ENCODE measurements at regions not wholly inside any gene's neighbourhood (a gene's known extent, or its start where the extent isn't known, plus 50 kb on each side); places are given as distances from the start of the nearest gene placed in this dataset.
"Not testable (repeated sequence)": the region's sequence is repeated elsewhere in the genome, so short reads cannot be mapped to it uniquely, and the experiment has no call there.

GRCh38 chr20:60097285-60097684 lies 139.1 kb downstream of the CDH26 start:
- no peak for DNase-seq

- no peak for DNase-seq
Observed at GRCh38 chr20:60100780-60101179, 142.6 kb downstream of the CDH26 start.

GRCh38 chr20:60101201-60101890 lies 143.1 kb downstream of the CDH26 start:
- DNase-seq = no peak

- DNase-seq = no peak
Observed at GRCh38 chr20:60101891-60102281, 143.7 kb downstream of the CDH26 start.

DNA sequence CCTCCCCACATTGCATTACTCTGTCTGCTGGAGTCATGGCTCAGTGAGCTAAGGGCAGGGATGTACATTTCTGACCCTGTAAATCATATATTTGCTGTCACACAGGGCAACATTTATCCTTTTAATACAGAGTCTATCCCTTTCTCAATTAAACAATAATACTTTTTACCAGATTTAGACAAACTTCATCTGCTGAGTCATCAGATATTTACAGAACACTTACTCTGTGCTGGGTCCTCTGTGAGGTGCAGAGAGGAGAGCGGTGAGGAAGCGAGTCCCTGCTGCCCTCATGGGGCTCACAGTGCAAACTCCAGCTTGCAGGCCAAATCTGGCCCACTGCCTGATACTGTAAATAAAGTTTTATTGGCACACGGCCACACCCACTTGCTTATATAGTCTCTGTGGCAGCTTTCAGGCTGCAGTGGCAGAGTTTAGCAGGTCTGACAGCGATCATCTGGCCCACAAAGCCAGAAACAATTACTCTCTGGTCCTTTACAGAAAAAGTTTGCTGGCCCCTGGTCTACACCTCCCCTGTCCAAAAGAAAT lies 144.5 kb downstream of the CDH26 start:
- no peak for DNase-seq

DNA sequence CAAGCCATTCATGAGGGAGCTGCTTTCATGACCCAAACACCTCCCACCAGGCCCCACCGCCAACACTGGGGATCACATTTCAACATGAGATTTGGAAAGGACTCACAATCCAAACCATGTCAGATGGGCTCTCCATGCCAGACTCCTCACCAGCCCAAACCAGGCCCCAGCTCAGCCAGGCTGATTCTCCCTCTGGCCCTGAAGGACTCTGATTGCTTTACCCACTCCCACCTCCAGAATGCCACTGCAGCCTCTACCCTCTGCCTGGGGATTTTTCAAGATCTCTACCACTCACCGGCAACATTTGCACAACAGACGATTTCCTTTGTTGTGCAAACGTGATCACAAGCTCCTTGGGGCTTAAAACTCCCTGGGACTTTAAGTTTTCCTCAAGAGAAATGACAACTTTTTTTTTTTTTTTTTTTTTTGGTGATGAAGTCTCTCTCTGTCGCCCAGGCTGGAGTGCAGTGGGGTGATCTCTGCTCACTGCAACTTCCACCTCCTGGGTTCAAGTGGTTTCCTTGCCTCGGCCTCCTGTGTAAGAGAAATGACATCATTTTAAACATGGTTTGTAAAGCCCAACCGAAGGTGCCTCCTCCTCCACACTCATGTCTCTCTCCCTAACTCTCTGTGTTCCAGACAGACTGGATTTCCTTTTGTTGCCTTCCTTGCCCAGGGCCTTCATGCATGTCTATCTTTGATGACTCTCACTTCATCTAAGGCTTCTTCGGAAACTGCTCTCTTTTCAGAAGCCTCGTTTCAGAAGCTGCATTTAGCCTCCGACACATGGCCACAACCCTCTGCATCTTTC lies 147.0 kb downstream of the CDH26 start:
- no peak for DNase-seq

GRCh38 chr20:60106186-60106585 lies 148.0 kb downstream of the CDH26 start:
- DNase-seq = not testable (repeated sequence)

DNA sequence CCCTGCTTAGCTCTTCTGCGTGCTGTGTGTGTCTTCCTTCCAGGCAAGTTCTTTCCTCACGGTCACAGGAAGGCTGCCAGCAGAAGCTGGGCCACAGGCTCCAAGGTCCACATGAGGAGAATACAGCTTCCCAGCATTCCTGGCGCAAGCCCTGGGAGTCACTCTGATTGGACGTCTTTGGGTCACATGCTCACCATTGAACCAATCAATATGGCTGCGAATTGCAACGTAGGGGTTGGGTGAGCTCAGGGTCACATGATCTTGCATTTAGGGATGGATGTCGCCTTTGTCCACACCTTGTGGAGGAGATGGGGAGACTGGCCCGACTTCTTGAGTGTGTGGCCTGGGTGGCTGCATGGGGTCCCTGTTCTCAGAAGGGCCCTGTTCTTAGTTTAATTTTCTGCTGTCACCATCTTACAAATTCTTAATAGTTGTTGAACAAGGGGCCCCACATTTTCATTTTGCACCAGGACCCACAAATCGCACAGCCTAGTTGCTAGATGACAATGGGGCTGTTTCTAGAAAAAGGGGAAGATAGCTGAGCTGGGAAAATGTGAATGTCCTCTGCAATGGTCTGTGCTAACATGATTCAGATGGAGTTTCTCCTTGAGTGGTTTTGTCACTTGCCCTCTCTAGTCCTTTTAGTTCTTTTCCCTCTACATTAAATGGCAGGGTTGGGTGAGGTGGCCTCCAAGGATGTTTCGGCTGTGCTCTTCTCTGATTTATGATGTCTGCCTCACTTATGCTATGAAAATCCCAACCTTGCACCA lies 149.6 kb downstream of the CDH26 start:
- no peak for DNase-seq

GRCh38 chr20:60108397-60108796 lies 150.2 kb downstream of the CDH26 start:
- no peak for DNase-seq

DNA sequence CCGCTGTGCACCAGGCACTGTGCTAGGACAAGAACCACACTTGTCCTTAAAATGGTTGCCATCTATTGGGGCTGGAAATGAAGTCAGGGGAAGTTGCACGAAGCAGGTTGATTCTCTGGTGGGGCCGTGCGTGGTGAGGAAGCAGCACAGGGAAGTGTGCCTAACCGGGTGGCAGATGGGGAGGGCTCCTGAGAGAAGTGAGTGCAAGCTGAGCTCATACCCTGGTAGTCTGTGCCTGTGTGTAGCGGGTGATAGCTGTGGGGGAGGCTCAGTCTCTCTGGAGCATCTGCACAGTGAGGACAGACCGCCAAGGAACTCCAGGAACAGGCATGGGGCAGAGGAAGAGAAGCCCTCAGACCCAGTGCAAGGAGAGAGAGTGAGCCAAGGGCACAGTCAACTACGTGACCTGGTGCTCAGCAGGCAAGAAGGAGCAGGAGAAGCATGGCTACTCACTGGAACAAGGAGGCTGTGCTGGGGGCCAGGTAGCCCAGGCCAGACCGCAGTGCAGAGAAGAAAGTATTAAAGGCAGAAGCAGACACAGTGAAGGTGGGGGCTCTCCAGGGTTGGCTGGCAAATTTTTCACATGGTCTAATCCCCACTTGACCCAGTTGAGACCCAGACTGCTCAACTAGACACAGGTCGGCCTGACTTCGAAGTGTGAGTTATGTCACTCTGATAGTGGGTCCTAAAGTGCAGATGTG lies 155.0 kb downstream of the CDH26 start:
- no peak for DNase-seq

- DNase-seq = no peak
Observed at GRCh38 chr20:60113771-60114170, 155.5 kb downstream of the CDH26 start.

GRCh38 chr20:60115451-60115850 lies 157.2 kb downstream of the CDH26 start:
- no peak for DNase-seq

- DNase-seq = no peak
Observed at GRCh38 chr20:60116128-60116909, 158.1 kb downstream of the CDH26 start.

GRCh38 chr20:60117065-60117464 lies 158.8 kb downstream of the CDH26 start:
- no peak for DNase-seq

DNA sequence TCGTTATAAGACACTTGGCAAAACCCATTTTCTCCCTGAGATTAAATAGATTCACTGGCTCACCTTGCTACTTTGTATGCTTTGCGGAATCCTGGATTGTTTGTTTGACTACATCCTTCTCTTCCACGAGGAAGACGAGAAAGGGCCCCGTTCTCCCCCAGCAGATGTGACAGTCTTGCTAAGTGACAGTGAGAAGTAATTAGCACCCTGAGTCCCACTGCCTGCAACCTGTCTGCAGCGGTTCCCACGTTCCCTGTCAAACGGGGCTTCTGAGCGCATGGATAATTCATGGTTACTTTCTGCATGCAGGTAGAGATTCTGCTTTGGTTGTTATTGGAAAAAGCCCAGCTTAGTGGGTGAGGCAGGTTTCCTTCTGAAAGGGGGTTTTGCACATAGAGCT lies 163.7 kb downstream of the CDH26 start:
- no peak for DNase-seq

GRCh38 chr20:60122671-60123070 lies 164.4 kb downstream of the CDH26 start:
- DNase-seq = no peak

DNA sequence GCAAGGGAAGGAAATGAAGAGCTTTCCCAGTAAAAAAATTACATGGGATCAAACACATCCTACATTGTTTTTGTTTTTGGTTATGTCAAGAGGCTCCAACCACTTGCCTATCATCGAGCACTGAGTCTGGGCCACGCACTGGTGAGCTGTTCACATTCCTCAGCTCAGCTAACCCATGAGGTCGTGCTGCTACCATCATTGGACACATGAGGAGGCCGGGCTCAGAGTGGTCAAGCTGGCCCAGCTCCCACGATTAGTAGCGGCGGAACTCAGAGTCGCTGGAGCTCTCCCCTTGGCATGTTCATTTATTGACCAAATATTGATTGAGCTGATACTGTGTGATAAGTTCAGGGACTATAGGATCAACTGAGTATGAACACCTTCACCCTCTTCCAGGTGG lies 164.9 kb downstream of the CDH26 start:
- no peak for DNase-seq

DNA sequence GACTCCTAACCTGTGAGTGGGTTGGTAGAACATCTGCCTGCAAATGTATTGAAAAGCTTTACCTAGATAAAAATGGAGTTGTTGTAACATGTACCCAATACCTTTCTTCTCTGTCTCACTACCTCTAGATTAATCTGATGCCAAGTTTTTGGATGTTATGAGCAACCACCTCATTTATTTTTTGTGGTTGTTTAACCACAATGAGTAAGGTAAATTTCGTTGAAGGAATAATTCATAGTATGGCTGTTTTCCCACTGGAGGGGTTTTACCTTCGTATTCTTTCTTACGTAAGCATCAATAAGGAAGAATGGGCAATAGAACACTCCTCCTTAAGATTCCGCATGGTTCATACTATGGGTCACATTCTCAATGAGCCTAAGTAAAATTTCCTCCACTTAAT lies 165.4 kb downstream of the CDH26 start:
- DNase-seq = no peak

- no peak for DNase-seq
Observed at GRCh38 chr20:60124776-60125381, 166.7 kb downstream of the CDH26 start.

- DNase-seq = no peak
Observed at GRCh38 chr20:60125513-60125912, 167.3 kb downstream of the CDH26 start.

DNA sequence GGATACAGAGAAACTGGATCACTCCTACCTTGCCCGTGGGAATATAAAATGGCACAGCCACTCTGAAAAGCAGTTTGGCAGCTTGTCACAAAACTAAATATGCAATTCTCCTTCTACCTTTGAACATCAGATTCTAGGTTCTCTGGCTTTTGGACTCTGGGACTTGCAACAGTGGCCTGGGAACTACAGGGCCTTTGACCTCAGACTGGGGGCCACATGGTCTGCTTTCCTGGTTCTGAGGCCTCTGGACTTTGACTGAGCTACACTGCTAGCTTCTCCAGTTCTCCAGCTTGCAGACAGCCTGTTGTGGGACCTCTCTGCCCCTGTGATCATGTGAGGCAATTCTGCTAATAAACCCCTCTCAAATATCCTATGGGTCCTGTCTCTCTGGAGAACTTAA lies 168.8 kb downstream of the CDH26 start:
- DNase-seq = no peak

DNA sequence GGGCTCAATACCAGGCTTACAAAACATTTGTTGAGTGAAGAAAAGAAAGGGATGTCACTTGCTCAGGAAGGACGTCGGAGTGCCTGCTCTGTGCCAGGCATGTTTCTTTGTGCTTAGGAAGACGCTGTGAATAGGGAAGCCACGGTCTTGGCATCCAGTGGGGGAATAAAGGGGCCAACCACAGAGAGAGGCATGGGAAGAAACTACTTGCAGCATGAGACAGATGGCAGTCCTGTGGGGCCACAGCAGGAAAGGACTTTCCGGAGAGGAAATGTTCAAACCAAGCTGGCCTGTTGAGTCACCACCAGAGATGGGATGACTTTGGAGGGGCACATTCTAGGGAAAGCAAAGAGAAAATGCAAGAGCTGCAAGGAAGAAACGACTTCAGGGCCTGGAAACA lies 173.2 kb downstream of the CDH26 start:
- DNase-seq = no peak
